ENCODE measurements at regions not wholly inside any gene's neighbourhood (a gene's known extent, or its start where the extent isn't known, plus 50 kb on each side); places are given as distances from the start of the nearest gene placed in this dataset.

- DNase-seq (ENCODE audit: low spot score), result no peak
Measured at GRCh38 chr13:65881561-65882155, 1348.5 kb downstream of the PCDH9 start.

GRCh38 chr13:65875031-65875430 lies 1355.1 kb downstream of the PCDH9 start:
- no peak for DNase-seq (ENCODE audit: low spot score)

DNA sequence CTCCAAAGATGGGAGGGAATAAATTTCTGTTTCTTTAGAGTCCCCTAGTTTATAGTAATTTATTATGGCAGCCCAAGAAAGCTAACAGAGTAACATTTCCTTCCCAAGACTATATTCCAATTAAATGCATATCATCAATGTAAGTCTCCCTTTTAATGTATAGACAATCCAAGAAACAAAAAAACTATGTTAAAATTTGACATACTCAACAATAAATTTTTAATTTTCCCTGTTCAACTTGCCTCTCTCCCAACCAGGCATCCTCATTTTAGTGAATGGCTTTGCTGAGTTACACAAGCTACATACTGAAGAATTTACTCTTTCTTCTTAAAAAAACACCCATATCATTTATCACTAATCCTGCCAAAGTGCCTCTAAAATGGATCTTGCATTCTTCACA lies 1357.7 kb downstream of the PCDH9 start:
- no peak for DNase-seq (ENCODE audit: low spot score)

- no peak for DNase-seq (ENCODE audit: low spot score)
Measured at GRCh38 chr13:65868884-65869283, 1361.3 kb downstream of the PCDH9 start.

DNA sequence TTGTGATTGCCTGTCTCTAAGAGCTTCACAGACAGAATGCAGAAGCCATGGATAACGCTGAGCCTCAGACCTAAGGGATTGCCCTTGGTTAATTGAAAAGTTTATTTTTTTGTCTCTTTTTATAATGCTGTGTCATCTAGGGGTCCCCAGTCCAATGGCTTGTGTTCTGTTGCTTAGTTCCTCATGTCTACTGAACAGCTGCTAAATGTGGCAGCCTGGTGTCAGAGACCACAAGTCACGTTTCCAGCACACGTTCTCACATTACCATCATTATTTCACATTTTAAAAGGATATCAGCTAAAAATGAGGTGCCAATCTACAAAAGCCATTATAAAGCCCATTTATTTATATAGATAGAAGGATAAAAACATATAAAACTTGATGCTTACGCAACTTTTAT lies 1362.0 kb downstream of the PCDH9 start:
- DNase-seq (ENCODE audit: low spot score), result no peak

GRCh38 chr13:65866138-65866537 lies 1364.0 kb downstream of the PCDH9 start:
- DNase-seq (ENCODE audit: low spot score), result no peak

GRCh38 chr13:65865206-65865605 lies 1364.9 kb downstream of the PCDH9 start:
- DNase-seq (ENCODE audit: low spot score), result no peak

GRCh38 chr13:65864039-65864438 lies 1366.1 kb downstream of the PCDH9 start:
- no peak for DNase-seq (ENCODE audit: low spot score)

- no peak for DNase-seq (ENCODE audit: low spot score)
Measured at GRCh38 chr13:65860306-65860705, 1369.8 kb downstream of the PCDH9 start.

DNA sequence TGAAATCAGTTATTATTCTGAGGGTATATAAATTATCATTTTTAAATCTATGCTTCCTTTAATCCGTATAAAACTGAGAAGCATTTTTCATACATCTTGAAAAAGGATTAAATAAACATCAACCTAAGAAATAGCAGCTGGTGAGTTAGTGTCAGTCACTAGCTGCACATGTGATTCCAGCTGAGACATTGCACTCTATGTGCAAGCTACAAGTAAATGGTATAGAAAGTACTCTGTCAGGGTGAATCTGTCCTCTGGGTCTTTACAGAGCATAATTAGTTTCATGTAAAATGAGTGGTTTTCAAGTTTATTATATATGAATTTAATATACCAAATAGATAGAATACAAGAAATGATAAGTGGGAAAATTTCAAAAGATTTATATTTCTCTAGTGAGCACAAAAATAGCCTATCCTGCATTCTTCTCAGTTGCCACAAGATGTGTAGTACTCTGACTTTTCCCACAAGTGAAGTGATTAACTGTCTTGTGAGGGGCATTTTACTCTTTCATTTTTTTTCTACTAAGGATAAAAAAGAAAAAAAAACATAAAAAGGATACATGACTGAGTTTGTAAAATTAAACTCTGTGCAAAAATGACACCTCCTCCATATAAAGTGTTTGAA lies 1372.1 kb downstream of the PCDH9 start:
- DNase-seq (ENCODE audit: low spot score), result no peak

DNA sequence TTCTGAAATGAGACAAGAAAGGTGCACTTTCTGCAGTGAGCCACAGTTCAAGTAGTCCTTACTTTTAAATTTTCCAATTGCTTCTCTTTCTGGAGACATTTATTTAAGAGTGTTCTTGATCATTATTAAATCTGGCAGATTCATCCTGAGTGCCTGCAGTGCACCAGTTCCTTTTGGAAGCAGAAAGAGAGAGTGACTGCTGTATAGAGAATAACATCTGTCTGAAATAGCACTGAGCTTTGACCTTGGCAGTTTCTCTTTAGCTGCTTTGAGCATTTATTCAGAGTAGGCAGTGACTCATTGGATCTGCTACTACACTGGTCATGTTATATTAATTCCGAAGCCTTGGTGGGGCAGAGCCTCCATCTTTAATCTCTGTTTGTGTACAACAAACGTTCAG lies 1373.7 kb downstream of the PCDH9 start:
- no peak for DNase-seq (ENCODE audit: low spot score)

DNA sequence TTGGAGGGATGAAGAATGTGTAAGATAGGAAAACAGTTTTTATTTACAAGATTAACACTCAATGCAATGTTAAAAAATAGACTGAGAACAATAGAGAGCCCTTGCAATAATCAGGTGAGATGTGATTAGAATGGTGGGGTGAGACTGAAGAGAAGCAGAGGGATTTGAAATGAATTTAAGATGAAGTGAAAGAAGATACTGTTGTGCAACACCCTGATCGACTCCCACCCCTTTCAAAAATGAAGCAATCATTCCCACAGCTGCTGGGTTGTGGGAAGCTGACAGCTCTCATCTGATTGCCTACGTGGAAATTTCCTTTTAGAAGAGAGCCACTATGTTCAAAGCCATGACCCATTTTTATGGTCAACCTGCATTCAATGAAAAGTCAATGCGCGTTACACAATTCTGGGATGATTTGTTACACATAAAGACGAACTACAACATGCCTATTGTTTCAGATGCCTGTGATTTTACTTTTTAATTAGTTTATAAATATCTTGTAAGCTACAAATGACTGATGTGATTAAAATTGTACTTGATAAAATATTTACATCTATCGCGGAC lies 1374.8 kb downstream of the PCDH9 start:
- DNase-seq (ENCODE audit: low spot score), result no peak

DNA sequence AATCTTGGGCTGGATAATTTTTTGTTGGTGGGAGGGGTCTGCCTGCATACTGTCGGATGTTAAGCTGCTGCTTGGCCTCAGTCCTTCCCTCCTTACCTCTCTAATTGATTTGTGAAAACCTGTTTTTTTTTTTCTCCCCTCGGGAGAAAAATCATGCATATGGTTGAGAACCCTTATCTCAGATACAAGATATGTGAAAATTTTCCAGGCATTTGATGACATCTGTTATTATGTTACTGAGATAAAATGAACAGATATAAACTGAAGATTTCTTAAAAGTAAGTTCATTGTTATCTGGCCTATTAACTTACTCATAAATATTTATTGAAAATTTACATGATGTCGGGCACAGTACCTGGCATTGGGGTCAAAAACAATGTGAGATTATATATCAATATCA lies 1375.7 kb downstream of the PCDH9 start:
- no peak for DNase-seq (ENCODE audit: low spot score)

DNA sequence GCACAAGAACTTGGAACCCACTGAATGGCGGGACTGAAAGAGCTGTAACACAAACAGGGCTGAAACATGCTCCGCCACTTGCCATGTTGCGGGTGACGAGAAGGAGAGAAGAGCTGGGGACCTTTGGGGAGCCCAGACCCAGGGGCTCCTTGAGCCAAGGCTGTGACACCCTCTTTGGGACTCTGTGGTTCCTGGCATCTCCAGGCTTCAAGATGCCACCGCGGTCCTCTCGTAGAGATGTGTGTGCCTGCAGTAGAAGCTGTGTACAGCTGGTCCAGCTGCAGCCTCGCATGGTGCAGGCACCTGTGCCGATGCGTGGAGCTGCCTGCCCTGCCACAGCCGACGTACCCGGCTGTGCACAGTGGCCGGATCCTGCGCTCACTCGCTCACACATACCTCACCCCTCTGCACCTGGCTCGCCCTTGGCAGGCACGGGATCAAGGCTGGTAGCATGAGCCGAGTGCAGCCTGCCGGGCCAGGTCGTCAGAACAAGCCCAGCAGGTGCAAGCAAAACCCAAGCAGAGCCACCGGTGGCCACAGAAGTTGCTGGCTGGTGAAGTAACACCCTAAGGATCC lies 1385.8 kb downstream of the PCDH9 start:
- no peak for DNase-seq (ENCODE audit: low spot score)

DNA sequence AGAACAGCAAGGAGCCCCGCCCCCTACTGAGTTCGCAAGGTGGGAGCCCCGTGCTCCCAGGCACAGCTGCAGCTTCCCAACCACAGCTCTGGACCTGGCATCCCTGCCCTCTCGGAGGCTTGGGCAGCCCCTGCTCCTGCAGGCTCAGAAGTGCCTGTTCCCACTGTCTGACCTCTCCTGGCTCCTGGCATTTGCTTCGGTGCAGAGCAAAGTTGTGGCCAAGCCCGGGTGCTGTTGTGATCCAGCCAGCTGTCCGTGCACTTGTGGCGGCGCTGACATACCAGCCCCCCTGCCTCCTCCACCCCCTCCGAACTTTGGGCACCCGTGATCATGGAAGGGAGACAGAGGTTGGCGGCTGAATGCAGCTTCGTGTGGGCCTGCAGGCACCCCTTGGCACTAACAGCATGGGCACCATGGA lies 1386.8 kb downstream of the PCDH9 start:
- DNase-seq (ENCODE audit: low spot score), result no peak

DNA sequence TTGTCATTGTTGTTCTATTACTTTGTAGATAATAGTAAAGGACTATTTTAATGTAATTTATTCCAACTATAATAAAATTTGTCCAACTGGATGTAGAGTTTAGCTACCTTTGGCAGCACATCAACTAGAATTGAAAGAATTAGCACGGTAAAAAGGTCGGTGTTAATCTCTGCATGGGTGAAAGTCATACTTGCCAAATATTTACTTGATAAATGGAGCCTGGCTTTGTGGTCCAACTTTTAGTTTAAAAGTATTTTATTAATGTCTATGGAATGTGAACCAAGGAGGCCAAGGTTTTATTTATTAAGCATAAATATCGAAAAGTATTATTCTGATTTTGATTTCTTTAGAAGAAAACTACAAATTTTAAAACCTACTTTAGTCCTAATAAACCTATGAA lies 1389.0 kb downstream of the PCDH9 start:
- DNase-seq (ENCODE audit: low spot score), result no peak

GRCh38 chr13:65836066-65836465 lies 1394.1 kb downstream of the PCDH9 start:
- no peak for DNase-seq (ENCODE audit: low spot score)

DNA sequence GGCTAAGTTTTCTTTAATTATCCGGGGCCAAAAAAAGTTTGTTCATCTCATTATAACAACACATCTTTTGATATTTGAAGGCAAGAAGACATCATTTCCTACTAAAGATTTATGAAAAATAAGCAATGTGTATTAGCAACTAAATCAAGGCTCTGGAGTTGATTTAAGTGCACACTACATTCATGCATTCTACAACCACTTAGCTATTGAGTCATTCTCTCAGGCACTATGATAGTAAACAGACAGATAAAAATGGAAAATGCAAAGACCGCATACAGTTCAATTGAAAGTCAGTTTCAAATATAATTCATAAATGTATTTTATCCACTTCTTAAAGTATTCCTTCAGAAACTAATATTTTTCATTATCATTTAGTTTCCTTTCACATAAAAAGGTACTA lies 1395.2 kb downstream of the PCDH9 start:
- no peak for DNase-seq (ENCODE audit: low spot score)

GRCh38 chr13:65830411-65831205 lies 1399.5 kb downstream of the PCDH9 start:
- no peak for DNase-seq (ENCODE audit: low spot score)

- no peak for DNase-seq (ENCODE audit: low spot score)
Measured at GRCh38 chr13:65829241-65830008, 1400.7 kb downstream of the PCDH9 start.

DNA sequence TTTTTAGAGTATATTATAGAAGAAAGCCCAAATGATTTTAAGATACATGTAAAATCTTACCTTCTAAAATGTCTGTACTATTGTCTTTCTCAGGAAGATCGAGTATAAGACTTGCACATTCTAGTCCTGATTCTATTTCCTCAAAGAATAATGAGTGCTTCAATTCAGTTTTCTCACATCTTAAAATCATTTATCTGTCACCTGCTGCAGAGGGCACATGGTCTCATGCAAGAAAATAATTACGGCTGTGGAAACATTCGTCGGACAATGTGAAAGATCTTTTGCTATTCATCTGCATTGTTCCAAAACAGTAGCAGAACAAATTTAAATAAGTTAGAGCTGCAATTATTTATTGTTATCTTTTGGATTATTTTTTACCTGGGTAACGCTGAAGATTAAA lies 1403.5 kb downstream of the PCDH9 start:
- no peak for DNase-seq (ENCODE audit: low spot score)

- DNase-seq (ENCODE audit: low spot score), result no peak
Measured at GRCh38 chr13:65825039-65825438, 1405.1 kb downstream of the PCDH9 start.

Measured in SW480 (cell line).